ENCODE measurements at regions not wholly inside any gene's neighbourhood (a gene's known extent, or its start where the extent isn't known, plus 50 kb on each side); places are given as distances from the start of the nearest gene placed in this dataset.

DNA sequence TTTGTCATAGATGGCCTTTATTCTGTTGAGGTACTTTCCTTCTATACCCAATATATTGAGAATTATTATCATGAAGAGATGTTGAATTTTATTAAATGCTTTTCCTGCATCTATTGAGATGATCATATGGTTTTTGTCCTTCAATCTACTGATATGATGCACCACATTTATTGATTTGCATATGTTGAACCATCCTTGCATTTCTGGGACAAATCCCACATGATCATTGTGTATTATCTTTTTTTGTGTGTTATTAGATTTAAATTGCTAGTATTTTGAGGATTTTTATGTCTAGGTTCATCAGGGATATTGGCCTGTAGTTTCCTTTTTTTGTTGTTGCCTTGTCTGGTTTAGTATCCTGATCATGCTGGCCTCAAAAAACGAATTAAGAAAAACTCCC is 124.5 kb upstream of the CES5A start:
- Histone ChIP-seq H3K27me3 (ENCODE audit: low read depth, low read length) (no peaks in the 10 kb centered on the region), H3K4me1 (ENCODE audit: low read length) (no peaks in the 10 kb centered on the region), H2AFZ (ENCODE audit: low read depth, low read length) (no peak overlapping the region), H3K4me2 (ENCODE audit: low read length) (no peak overlapping the region), H3K4me3 (ENCODE audit: low read length) (no peak overlapping the region), H3K79me2 (ENCODE audit: low read length) (no peaks in the 10 kb centered on the region), H3K9me3 (ENCODE audit: insufficient read depth, low read length) (no peaks in the 10 kb centered on the region), H3K36me3 (replicated peaks; ENCODE audit: low read depth, low read length) (no peaks in the 10 kb centered on the region), H3K27ac (ENCODE audit: low read length) (no peak overlapping the region), H4K20me1 (ENCODE audit: insufficient read depth, low read length) (no peaks in the 10 kb centered on the region), H3K9ac (ENCODE audit: low read length) (no peak overlapping the region)
- no peak for TF ChIP-seq CTCF (IDR thresholded peaks at IDR 0.05; ENCODE audit: low read depth, low read length)
- TF ChIP-seq EZH2phosphoT487 (IDR thresholded peaks at IDR 0.05; ENCODE audit: low read depth): no peak

DNA sequence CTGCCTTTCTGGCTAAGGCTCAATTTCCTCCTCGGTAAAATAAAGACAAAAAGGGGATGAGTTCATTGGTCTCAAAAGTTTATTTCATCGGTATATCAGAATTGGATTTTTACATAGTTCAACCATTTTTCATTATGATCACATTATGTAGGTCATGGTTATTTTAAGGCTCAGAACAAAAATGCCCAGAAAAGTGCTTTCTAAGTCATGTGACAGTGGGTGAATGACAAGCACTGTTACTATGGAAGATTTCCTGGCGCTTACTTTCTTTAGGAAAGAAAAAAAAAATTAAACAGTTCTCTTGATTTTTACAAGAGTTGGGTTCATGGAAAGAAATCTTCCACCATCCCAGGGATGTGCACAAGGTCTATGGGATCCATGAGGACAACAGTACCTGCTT is 117.9 kb upstream of the CES5A start:
- TF ChIP-seq EZH2phosphoT487 (IDR thresholded peaks at IDR 0.05; ENCODE audit: low read depth) (no peak), CTCF (IDR thresholded peaks at IDR 0.05; ENCODE audit: low read depth, low read length) (no peak)
- no peaks in the 10 kb centered on the region for H3K36me3 ChIP-seq (replicated peaks; ENCODE audit: low read depth, low read length)
- no peak overlapping the region for H3K9ac ChIP-seq (ENCODE audit: low read length)
- no peak overlapping the region for H3K4me2 ChIP-seq (ENCODE audit: low read length)
- no peaks in the 10 kb centered on the region for H3K9me3 ChIP-seq (ENCODE audit: insufficient read depth, low read length)
- H3K27me3 ChIP-seq (ENCODE audit: low read depth, low read length): no peaks in the 10 kb centered on the region
- H3K79me2 ChIP-seq (ENCODE audit: low read length): no peaks in the 10 kb centered on the region
- no peak overlapping the region for H3K27ac ChIP-seq (ENCODE audit: low read length)
- H3K4me1 ChIP-seq (ENCODE audit: low read length): no peaks in the 10 kb centered on the region
- H2AFZ ChIP-seq (ENCODE audit: low read depth, low read length): no peak overlapping the region
- H3K4me3 ChIP-seq (ENCODE audit: low read length): no peak overlapping the region
- H4K20me1 ChIP-seq (ENCODE audit: insufficient read depth, low read length): no peaks in the 10 kb centered on the region

GRCh38 chr16:55992551-55992950 is 117.4 kb upstream of the CES5A start:
- Histone ChIP-seq H3K9me3 (ENCODE audit: insufficient read depth, low read length) (no peaks in the 10 kb centered on the region), H3K36me3 (replicated peaks; ENCODE audit: low read depth, low read length) (no peaks in the 10 kb centered on the region), H3K4me1 (ENCODE audit: low read length) (no peaks in the 10 kb centered on the region), H3K4me2 (ENCODE audit: low read length) (no peak overlapping the region), H4K20me1 (ENCODE audit: insufficient read depth, low read length) (no peaks in the 10 kb centered on the region), H3K27ac (ENCODE audit: low read length) (no peak overlapping the region), H3K79me2 (ENCODE audit: low read length) (no peaks in the 10 kb centered on the region), H3K9ac (ENCODE audit: low read length) (no peak overlapping the region), H3K27me3 (ENCODE audit: low read depth, low read length) (no peaks in the 10 kb centered on the region), H2AFZ (ENCODE audit: low read depth, low read length) (no peak overlapping the region), H3K4me3 (ENCODE audit: low read length) (no peak overlapping the region)
- TF ChIP-seq EZH2phosphoT487 (IDR thresholded peaks at IDR 0.05; ENCODE audit: low read depth): no peak
- TF ChIP-seq CTCF (IDR thresholded peaks at IDR 0.05; ENCODE audit: low read depth, low read length): no peak

- Histone ChIP-seq H3K9me3 (ENCODE audit: insufficient read depth, low read length) (no peaks in the 10 kb centered on the region), H3K27me3 (ENCODE audit: low read depth, low read length) (no peaks in the 10 kb centered on the region), H3K9ac (ENCODE audit: low read length) (no peak overlapping the region), H3K4me1 (ENCODE audit: low read length) (no peaks in the 10 kb centered on the region), H3K27ac (ENCODE audit: low read length) (no peak overlapping the region), H2AFZ (ENCODE audit: low read depth, low read length) (no peak overlapping the region), H3K4me2 (ENCODE audit: low read length) (no peak overlapping the region), H3K4me3 (ENCODE audit: low read length) (no peak overlapping the region), H3K79me2 (ENCODE audit: low read length) (no peaks in the 10 kb centered on the region), H3K36me3 (replicated peaks; ENCODE audit: low read depth, low read length) (no peaks in the 10 kb centered on the region), H4K20me1 (ENCODE audit: insufficient read depth, low read length) (no peaks in the 10 kb centered on the region)
- no peak for TF ChIP-seq CTCF (IDR thresholded peaks at IDR 0.05; ENCODE audit: low read depth, low read length)
- TF ChIP-seq EZH2phosphoT487 (IDR thresholded peaks at IDR 0.05; ENCODE audit: low read depth): no peak
These were observed 116.7 kb upstream of the CES5A start for GRCh38 chr16:55991843-55992242.
